ENCODE measurements at regions not wholly inside any gene's neighbourhood (a gene's known extent, or its start where the extent isn't known, plus 50 kb on each side); places are given as distances from the start of the nearest gene placed in this dataset.
A peak's percentile ranks its signal among the peaks of the same experiment; 100 is the strongest.

DNA sequence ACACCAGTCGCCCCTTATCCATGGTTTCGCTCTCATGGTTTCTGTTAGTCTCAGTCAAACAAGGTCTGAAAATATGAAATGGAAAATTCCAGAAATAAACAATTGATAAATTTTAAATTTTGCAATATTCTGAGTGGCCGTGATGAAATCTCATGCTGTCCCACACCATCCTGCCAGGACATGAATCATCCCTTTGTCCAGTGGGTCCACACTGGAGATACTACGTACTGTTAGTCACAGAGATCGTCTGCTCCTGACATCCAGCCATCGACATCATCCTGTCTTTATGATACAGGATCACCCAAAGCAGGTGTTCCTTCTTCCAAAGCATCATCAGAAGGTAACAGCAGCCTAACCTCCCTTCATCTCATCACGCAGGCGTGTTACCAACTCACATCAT lies 76.5 kb upstream of the MSX1 start:
- TF ChIP-seq, protein P1, sequence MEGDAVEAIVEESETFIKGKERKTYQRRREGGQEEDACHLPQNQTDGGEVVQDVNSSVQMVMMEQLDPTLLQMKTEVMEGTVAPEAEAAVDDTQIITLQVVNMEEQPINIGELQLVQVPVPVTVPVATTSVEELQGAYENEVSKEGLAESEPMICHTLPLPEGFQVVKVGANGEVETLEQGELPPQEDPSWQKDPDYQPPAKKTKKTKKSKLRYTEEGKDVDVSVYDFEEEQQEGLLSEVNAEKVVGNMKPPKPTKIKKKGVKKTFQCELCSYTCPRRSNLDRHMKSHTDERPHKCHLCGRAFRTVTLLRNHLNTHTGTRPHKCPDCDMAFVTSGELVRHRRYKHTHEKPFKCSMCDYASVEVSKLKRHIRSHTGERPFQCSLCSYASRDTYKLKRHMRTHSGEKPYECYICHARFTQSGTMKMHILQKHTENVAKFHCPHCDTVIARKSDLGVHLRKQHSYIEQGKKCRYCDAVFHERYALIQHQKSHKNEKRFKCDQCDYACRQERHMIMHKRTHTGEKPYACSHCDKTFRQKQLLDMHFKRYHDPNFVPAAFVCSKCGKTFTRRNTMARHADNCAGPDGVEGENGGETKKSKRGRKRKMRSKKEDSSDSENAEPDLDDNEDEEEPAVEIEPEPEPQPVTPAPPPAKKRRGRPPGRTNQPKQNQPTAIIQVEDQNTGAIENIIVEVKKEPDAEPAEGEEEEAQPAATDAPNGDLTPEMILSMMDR (IDR thresholded peaks at IDR 0.05; ENCODE audit: insufficient read depth, low read depth, low read length, missing control alignments), result no peak
- no peak for DNase-seq (ENCODE audit: low read depth)

DNA sequence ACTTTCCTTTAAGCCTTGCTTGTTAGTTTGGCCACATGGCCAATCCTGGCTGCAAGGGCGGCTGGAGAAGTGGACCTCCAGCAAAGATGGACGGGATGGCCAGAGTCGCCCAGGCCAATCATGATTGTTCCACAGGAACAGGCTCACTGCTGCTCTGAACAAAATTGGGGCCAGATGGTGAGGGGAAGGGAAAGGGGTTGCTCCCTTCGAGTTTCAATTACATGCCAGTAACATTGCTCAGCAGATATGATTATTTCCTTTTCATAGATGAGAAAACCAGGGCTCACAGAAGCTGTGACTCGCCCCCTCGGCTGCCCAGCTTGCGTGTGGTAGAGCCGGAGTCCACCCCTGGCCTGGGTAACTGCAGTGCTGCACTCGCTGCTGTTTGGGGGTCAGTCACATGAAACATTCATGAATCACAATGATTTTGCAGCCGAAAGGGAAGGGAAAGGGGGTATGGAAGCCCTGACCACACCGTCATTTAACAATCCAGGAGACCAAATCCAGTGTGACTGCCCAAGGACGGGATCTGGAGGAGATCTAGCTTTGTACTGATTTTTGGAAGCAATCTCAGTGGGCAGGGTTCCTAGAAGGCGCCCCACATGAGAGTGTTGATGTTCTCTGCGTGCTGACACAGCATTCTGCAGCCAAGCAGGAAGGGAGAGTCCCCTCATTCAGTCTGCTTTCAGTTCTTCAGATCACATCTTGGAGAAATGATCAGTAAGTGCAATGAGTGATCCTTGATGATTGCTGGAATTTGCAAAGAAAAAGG lies 77.3 kb upstream of the MSX1 start:
- no peak for DNase-seq (ENCODE audit: low read depth)
- H3K4me3 ChIP-seq (ENCODE audit: low read length), result no peak overlapping the region
- TF ChIP-seq, protein P1 (IDR thresholded peaks at IDR 0.05; ENCODE audit: insufficient read depth, low read depth, low read length, missing control alignments), result no peak

More for the DNA sequence above, 76.5 kb upstream of the MSX1 start:
- H3K4me3 ChIP-seq (ENCODE audit: low read length), result no peak overlapping the region

DNA sequence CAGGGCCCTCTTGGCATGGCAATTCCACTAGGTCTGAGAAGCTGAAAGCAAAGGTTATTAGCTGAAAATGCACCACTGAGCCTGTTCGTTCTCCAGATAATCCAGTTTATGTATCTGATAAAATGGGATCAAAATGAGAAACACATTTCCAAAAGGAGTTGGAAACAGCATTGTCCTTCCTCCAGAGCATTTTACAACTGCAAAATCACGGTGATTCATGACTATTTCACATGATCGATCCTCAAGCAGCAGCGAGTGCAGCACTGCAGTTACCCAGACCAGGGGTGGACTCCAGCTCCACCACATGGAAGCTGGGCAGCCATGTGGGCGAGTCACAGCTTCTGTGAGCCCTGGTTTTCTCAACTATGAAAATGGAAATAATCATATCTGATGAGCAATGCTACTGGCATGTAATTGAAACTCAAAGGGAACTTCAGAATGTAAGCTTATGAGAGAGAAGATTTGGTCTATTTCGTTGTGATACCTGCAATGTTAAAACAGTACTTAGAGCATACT lies 78.7 kb upstream of the MSX1 start:
- TF ChIP-seq, protein P1 (IDR thresholded peaks at IDR 0.05; ENCODE audit: insufficient read depth, low read depth, low read length, missing control alignments), result no peak
- no peak overlapping the region for H3K4me3 ChIP-seq (ENCODE audit: low read length)
- DNase-seq (ENCODE audit: low read depth), result peak; percentile 17

DNA sequence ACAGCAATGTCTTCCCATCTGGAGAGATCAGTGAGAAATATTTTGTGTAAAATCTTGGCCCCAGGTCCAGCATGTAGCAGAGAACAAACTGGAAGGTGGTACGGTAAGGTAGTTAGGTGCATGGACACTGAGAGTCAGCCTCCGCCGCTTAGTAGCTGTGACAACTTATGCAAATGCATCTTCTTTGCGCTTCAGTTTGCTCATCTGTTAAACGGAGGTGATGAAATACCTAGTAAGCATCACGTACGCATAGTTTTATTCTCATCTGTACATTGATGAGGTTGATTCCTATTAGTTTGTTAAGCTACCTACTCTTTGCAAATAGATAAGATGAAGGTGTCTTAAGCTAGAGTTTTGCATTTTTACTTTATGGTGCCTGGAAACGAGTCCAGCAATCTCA lies 80.0 kb upstream of the MSX1 start:
- TF ChIP-seq, protein P1 (IDR thresholded peaks at IDR 0.05; ENCODE audit: insufficient read depth, low read depth, low read length, missing control alignments), result no peak
- no peak overlapping the region for H3K4me3 ChIP-seq (ENCODE audit: low read length)

DNA sequence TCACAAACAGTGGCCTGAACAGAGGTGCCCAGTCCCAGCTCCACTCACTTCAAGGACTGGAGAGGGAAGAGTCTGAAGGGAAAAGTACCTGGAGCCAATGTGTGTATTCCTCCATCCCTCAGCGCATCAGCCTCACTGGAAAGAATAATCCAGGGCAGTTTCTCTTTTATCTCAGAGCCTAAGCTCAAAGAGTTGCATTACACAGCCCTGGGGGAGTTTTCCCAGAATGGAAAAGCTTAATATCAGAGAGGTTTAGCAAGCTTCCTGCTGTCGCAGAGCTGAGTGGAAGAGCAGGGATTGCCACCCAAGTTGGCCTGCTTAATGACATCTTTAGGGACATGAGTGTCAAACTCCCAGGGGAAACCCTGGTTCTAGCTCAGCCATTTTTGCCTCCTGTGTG lies 80.4 kb upstream of the MSX1 start:
- no peak overlapping the region for H3K4me3 ChIP-seq (ENCODE audit: low read length)
- no peak for DNase-seq (ENCODE audit: low read depth)
- TF ChIP-seq, protein P1 (IDR thresholded peaks at IDR 0.05; ENCODE audit: insufficient read depth, low read depth, low read length, missing control alignments), result no peak

More for the DNA sequence above, 80.0 kb upstream of the MSX1 start:
- no peak for DNase-seq (ENCODE audit: low read depth)

DNA sequence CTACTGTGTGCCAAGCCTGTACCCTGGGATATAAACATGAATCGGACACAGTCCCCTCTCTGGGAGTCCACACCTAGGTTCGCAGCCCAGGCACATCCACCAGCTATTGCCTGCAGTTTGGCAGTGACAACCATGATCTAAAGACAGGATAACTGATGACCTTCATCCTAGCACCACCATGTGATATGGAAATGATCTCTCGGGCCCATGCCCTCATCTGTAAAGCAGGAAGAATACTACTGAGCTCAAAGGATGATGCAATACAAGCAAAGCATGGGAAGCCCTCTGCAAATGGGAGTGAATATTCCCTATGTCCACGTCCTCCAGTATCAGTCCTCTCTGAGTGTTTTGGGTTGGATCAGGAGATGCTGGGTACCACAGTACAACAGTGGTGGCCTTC lies 80.9 kb upstream of the MSX1 start:
- no peak overlapping the region for H3K4me3 ChIP-seq (ENCODE audit: low read length)
- no peak for DNase-seq (ENCODE audit: low read depth)
- TF ChIP-seq, protein P1 (IDR thresholded peaks at IDR 0.05; ENCODE audit: insufficient read depth, low read depth, low read length, missing control alignments), result no peak

DNA sequence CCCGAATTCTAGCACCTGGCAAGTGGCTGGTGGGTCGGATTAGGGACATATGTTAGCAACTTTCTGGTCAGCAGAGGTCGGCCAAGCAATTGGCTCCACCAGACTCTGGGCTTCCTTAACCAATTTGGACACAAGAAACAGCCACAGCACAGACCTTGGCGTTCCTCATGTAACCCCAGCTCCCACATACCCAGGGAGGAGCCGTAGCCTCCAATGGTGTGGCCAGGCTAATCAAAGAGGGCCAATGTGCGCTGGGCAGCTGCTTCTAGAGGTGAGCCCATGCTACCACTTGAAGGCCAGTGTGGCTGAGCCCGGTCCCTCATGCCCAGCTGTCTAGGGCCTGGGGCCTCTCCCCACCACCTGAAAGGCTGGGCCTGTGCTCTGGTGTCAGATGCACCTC lies 82.5 kb upstream of the MSX1 start:
- H3K4me3 ChIP-seq (ENCODE audit: low read length), result no peak overlapping the region
- TF ChIP-seq, protein P1 (IDR thresholded peaks at IDR 0.05; ENCODE audit: insufficient read depth, low read depth, low read length, missing control alignments), result no peak
- DNase-seq (ENCODE audit: low read depth), result no peak
